HG03159 (cell line): ENCODE measurements at regions not wholly inside any gene's neighbourhood (a gene's known extent, or its start where the extent isn't known, plus 50 kb on each side); places are given as distances from the start of the nearest gene placed in this dataset.
"Not testable (repeated sequence)": the region's sequence is repeated elsewhere in the genome, so short reads cannot be mapped to it uniquely, and the experiment has no call there.

Experiments
- ATAC-seq: cut with Tn5 transposase; IDR thresholded peaks from one replicate; pipeline ENCODE4 v1.9.1; 2021; ENCODE audit warnings: mild to moderate bottlenecking, moderate library complexity; ENCODE audit not compliant: unreplicated experiment

DNA sequence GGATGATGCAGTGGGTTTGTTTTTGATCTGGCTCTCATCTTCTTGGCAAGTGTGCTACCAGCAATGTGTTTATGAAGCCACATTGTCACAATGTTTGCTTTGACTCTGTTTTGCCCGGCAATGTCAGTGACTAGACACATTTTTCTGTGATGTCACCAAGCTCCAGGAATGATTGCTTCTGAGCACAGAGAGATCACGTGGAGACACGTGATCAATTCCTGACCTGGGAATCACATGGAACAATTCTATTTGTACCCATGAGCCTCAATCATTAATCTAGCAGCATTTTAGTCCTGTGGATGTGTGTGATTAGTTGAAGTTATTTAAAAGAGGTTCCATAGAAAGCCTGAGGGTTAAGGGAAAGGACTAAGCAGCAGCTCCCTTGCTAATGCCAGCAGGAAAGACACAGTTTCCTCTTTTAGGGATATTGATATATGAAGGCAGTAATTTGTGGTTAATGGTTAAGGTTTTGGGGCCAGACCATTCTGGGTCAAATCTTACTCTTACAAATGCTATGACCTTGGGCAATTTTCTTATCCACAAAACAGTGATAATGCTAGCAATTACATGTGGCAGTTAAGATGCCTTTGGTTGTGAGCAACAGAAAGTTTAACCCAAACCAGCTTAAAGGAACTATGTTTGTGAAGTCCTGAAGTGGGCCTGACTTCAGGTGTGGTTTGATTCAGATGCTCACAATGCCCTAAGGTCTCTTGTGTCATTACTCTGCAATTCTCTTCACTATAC lies 59.0 kb downstream of the FASLG start:
- ATAC-seq, result no peak

DNA sequence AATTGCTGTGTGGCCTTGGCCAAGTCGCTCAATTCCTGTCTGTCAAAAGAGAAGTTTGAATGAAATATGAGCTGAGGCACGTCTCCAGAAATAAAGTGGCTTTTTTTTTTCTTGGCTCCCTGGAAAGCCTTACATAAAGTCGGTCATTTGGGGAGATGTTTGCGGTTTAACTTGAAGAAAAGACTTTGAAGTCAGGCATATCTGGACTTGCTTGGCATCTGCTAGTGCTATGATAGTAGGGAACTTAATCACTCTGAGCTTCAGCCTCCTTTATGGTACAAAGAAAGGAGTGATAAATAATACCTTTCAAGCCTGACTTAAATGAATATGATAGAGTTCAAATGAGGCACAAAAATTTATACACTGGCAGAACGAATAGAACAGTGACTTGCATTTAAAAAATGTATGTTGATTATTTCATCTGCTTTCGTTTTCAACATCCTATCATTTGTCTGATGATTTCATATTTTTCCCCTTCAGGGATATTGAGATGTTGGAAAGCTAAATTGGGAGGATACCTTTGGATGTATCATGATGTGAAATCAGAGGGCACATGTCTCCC lies 60.2 kb downstream of the FASLG start:
- ATAC-seq, result no peak

DNA sequence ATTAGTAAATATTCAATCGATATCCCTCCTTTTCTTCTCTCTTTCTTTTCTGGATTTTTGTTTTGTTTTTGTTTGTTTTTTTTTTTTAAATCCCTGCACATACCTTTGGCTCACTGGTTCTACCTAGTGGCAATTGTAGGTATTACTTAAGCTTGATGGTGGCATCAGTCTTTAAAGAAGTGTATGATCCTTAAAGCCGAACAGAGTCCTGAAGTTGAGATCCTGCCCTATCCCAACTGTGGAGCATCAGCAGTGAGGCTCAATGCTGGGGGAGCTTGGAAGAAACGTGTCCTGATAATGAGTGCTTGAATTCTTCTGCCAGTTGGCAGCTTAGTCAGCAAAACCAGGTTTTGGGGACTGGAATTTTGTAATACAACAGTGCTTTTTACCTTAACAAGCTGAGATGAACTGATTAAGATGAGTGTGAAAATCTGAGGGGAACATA lies 60.8 kb downstream of the FASLG start:
- no peak for ATAC-seq

DNA sequence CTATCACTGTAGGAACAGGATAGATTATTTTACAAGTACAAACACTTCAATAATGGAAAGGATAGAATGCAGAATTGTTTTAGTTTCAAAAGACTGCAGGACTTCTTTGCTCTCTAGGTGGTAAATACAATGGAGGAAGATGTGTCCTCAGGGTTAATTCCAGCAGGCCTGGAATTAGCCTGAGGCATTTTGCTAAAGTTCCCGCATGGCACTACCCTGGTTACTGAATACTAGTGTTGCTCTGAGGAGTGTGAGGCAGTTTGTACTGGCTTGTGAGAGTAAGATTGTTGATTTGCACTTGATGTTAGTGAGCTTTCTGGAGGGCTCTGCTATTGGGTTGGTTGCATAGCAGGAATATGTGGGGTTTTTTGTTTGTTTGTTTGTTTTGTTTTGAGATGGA lies 61.4 kb downstream of the FASLG start:
- no peak for ATAC-seq

DNA sequence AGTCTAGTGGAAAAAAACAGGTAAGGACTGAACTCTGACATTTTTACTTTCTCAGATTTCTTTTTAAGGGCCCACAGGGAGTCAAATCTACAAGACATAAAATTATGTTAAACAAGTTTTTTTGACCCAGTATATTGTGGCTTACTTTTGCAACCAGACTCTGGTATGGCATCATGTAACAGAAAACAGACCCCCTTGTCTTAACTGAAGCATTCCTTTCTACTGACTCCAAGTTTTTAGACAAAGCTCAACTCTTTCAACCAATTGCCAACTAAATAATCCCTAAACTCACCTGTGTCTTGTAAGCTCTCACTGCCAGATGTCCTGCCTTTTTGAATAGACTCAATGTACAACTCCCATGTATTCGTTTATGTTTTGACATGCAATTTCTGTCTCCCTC lies 64.3 kb downstream of the FASLG start:
- no peak for ATAC-seq

DNA sequence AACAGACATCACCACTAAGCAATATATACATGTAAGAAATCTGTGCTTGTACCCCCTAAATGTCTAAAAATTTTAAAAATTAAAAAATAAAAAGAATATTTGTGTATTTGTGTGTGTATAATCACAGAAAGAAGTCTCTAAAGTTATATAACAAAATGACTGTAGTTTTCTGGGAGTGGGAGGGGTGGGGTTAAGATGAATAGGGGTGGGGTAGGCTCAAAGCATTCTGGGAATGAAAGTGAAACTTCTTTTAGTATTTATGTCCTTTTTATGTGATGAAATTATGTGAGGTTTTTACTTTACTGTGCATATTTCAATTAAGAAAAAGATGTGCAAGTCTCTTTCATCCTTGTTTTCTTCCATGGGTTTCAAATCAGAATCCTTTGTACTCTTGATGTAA lies 65.3 kb downstream of the FASLG start:
- no peak for ATAC-seq

DNA sequence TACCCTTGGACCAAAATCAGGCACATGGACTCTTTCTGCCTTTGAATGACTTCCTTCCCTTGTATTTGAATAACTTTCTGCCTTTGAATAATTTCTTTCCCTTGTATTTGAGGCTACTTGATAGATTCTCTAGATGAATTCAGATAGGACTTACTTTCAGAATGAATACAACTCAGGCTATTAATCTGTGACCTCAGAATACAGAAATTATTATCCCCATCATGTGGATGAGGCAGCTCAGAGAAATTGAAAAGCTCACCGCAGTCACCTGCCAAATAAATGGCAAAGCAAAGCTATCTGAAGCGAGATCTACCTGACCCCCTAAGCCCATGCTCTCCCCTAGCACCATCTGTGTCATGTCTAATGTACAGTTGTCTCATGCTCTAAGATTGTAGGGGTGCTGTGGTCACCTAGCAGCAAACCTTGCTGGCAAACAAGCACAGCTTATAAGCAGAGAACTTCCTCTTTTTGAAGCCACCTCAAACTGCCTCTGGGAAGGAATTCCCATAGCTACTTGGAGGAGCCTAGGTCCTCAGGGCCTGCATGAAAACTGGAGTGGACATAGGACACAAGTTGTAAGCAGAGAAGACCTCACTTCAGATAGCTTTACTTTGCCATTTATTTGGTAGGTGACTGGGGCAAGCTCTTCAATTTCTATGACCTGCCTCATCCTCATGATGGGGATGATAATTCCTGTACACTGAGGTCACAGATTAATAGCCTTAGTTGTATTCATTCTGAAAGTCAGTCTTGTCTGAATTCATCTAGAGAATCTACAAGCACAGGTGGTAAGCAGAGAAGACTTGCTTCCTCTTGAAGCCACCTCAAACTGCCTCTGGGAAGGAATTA lies 66.1 kb downstream of the FASLG start:
- ATAC-seq, result peak; percentile 90

DNA sequence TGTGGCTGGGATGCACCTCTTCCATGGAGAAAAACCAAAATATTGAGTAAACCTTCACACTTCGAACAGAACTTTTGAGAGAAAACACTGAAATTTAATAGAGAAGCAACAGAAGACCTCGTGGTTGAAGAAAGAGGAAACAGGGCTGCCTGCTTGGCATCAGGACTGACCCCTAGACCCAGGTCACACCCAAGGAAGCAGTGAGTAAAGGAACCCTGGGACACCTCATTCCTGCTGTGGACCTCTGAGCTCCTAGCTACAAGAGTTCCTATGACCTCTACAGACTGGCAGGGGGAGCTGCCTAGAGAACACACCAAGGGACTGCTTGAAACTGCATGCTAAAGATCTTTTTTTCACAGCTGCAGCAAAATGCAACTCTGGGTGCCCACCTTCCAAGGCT lies 67.8 kb downstream of the FASLG start:
- no peak for ATAC-seq

DNA sequence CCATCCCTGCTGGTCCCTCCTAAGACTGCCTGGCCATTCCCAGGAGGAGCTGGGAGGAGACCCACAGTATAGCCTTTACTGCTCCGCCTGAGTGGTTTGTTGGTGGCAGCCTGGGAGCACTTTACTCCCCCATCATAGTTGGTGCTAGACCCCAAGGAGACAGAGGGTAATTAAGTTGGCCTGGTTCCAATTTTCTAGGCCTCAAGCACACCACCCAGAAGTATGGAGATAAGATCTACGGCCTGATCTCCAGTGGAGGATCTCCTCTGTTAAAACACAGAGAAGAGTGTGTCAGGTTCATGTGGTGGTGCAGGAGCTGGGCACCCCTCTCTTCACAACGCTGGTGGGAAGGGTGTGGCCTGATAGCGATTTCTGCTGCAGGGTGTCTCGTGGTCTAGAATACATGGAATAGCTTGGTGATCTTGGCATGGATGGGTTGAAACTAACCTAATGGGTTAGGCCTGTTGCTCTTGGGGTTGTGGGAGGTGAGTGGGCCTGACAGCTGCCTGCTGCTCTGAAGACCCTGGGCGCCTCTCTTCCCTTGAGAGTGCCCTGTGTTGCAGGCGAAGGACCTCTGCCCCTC lies 68.5 kb downstream of the FASLG start:
- no peak for ATAC-seq

DNA sequence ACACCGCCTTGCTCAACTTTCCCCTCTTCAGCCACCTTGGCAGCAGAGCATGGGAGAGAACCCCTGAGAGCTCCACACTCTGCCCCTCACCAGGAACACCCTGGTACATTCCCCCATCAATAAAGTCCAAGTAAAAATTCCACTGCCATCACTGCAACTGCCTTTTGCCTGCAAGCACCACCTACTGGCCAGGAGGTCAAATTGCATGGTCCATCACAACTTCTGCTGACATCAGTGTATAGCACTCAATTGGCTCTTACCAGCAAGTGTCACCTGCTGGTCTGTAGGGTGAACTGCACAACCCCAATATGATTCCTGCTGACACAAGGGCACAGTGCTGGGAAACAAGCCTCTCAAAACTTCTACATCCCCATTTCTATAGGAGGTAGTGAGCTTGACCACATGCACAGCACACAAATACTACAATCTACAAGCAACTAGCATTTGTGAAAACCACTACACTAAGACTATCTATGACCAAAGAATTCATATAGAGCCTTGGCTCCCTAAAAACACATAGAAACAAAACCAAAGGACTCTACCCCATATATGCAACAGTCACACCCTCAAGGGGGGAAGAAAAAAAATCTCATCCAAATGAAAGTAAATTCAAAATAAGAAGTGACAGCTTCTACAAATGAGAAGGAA lies 69.2 kb downstream of the FASLG start:
- ATAC-seq, result peak; percentile 37

DNA sequence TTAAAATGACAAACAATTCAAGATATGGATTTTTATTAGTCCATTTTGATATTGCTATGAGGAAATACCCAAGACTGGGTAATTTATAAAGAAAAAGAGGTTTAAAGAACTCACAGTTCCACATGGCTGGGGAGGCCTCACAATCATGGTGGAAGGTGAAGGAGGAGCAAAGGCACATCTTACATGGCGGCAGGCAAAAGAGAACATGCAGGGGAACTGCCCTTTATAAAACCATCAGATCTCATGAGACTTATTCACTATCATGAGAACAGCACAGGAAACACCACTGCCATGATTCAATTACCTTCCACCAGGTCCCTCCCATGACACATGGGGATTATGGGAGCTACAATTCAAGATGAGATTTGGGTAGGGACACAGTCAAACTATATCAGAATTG lies 69.8 kb downstream of the FASLG start:
- not testable (repeated sequence) for ATAC-seq

DNA sequence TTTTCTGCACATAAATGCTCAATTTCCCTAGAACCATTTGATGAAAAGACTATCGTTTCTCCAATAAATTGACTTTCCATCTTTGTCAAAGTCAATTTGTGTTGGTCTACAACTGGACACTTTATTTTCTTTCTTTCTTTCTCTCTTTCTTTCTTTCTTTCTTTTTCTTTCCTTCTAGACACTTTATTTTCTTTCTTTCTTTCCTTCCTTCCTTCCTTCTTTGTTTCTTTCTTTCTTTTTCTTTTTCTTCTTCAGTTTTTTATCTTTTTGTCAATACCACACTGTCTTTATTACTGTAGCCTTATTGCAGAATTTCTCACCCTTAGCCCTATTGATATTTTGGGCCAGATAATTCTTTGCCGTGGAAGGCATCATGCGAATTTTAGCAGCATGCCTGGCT lies 73.5 kb downstream of the FASLG start:
- no peak for ATAC-seq

DNA sequence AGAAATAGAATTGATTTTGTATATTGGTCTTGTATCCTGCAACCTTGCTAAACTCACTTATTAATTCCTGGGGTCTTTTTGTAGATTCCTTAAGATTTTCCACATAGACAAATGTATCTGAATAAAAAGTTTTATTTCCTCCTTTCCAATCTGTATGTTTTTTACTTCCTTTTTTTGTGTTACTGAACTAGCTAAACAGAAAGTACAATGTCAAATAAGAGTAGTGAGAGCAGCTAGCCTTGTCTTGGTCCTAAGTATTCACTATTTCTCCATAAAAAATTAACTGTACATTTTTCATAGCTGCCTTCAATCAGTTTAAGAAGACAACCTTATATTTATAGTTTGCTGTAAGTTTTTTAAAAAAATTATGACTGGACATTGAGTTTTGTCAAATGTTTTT lies 74.9 kb downstream of the FASLG start:
- no peak for ATAC-seq

DNA sequence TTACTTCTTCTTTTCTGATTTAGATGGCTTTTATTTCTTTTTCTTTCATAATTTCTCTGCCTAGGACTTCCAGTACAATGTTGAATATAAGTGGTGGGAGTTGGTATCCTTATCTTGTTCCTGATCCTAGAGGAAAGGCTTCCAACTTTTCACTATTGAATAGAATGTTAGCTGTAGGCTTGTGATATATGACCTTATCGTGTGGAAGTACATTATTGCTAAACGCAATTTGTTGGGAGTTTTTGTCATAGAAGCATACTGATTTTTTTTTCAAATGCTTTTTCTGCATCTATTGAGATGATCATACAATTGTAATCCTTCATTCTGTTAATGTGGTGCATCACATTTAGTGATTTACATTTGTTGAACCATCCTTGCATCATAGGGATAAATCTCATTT lies 79.5 kb downstream of the FASLG start:
- no peak for ATAC-seq

DNA sequence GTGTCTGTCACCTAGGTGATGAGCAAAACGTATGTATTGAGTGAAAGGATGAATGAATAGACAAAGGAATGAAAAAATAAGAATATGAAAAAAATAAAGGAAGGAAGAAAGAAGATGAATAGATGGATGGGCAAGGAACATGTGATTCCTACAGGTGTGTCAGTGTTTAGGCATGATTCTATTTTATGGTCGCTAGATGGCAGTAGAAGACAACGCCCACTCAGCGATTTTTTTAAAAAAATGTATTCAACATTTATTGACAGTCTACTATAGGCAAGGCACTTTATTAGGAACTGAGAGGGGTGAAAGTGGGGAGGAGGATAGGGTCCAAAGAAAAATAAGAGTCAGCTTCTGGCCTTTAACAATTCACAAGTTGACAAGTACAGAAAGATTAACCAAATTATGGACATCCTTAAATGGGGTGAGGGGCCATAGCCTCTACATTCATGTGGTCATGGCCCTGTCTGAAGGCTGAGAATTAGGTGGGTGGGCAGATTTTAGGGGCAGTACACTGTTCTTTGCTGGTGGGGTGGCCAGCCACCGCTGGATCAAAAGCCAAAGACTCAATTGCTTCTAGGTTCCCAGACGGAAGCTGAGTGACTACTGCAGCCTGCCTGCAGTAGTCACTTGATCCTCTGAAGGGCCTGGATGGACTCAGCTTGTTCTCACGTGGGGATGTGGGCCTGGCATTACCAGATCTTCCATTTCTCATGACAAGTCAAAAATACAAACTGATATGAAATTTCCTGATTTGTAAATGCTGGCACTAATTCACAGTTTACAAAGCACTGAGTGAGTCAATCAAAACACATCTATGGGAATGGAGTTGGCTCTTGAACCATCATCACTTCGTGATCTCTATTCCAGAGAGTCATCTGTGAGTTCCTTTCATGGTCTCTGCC lies 83.9 kb downstream of the FASLG start:
- no peak for ATAC-seq

DNA sequence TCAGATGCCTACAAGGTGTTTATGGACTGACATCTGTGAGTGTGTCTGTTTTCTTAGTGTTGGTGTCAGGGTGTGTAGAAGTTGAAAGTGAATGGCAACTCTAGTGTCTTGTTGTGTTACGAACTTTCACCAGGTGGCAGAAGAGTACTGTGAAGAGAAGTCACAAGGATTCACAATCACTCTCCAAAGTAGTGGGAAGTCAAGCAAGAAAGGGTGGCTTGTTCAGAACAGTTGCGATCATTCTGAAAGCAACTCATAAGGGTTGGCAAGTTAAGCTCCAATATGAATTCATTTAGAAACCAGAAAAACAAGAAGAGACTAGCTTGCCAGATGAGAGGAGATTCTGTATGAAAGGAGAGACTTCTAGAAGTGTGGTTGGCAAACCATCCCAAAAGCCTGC lies 86.1 kb downstream of the FASLG start:
- ATAC-seq, result peak; percentile 60

DNA sequence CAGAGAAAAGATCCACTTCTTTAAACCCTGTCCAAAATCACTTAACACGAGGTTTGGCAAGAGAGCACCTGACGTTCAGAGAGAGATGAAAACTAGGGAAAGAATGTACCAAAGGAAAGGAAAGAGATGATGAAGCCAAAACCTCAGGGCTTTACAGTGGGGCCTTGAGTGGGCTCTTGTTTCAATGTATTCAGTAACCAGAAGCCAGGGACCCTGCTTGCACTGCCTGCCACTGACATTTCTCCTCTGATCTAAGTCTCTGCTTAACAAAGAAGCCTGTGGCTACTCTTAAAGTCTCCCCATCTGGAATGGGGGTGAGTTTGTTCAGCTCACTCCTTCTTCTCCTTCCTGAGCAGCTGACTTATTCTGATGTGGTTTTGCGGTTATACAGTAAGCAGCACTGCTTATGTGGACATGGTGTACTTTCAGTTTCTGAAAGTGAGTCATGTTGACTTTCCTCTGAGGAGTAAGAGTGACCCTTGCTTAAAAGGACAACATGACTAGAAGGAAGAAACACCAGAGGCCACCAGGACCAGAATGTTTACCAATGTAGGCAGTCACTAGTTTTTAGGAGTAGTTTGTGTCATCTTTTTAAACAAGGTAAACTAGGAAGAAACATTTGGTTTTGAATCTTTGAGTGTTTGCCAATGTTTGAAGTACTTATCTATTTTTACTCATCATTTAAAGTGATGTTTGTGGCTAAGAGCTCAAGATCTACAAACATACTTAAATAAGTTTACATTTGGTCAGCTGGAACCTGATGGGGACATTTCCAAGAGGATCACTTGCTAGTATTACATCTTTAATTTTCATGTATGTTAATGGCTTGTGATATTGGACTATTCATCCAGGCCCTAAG lies 87.4 kb downstream of the FASLG start:
- ATAC-seq, result peak; percentile 79

DNA sequence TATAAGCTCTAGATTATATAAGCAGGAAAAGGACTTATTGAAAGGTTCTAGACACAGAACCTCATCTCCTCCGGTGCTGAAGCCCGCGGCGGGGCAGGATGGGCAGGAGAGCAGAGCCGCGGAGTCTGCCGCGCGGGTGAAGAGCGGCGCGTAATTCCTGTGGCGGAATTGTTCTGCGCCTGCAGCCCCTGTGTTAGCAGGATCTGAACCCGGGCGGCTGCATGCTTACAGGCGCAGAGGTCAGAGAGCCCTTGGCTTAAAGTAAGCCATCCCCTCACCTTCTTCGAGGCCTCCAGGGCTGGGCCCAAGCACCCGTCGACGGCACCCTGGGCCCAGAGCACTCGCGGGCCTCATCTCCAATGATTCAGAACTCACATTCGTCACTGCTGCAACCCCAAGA lies 89.3 kb downstream of the FASLG start:
- ATAC-seq, result no peak

DNA sequence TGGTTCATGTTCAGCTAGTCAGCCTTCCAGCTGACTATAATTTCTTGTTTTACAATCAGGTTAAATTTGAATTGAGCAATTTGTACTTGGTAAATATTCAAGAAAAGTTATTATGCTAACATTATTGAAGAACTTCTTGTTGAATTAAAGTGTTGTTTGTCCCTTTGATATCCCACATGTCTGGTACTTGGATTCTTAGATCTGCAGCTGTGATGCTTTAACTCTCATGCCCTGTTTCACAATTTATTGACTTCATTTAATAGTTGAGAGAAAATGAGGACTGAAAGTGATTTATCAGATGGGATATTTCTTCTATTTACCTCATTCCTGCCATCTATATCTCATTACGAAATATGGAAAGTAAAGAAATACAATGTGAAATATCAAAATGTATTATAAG lies 92.8 kb downstream of the FASLG start:
- no peak for ATAC-seq
